Keratinocyte (primary cell): ENCODE measurements at regions not wholly inside any gene's neighbourhood (a gene's known extent, or its start where the extent isn't known, plus 50 kb on each side); places are given as distances from the start of the nearest gene placed in this dataset.

ENCODE experiments used
- DNase-seq: peaks from one replicate; pipeline ENCODE4 v3.0.0-alpha.2; 2011; ENCODE audit warnings: low read depth, missing footprints, low spot score
- FAIRE-seq: peaks from 2 replicates; lab custom pipeline; 2011; peaks lifted over from hg19 to GRCh38; lab: Jason Lieb, UNC
- H2AFZ ChIP-seq: 2 replicates; pipeline ENCODE4 v1.6.0; 2012; ENCODE audit warnings: low read length, control low read depth, inconsistent platforms; ENCODE audit not compliant: control insufficient read depth
- H3K27ac ChIP-seq: 2 replicates; pipeline ENCODE4 v1.5.1; 2011; ENCODE audit warnings: low read length; ENCODE audit not compliant: control insufficient read depth, insufficient read depth
- H3K27me3 ChIP-seq: 3 replicates; pipeline ENCODE4 v1.6.0; 2011; ENCODE audit warnings: low read length; ENCODE audit not compliant: control insufficient read depth, insufficient read depth; ENCODE audit errors: extremely low read depth
- H3K36me3 ChIP-seq, 2 experiments: 2 replicates in 1 of 2; 3 replicates in 1 of 2; pipeline ENCODE4 v1.5.1; 2011; ENCODE audit warnings: low read length in 2 of 2, mild to moderate bottlenecking in 1 of 2; ENCODE audit not compliant: control insufficient read depth in 2 of 2, insufficient read depth in 2 of 2; ENCODE audit errors: extremely low read depth in 1 of 2
- H3K4me1 ChIP-seq: 3 replicates; pipeline ENCODE4 v1.5.1; 2011; ENCODE audit warnings: low read length; ENCODE audit not compliant: control insufficient read depth, insufficient read depth; ENCODE audit errors: extremely low read depth
- H3K4me2 ChIP-seq: 3 replicates; pipeline ENCODE4 v1.6.0; 2011; ENCODE audit warnings: low read depth, low read length; ENCODE audit not compliant: control insufficient read depth, insufficient read depth; ENCODE audit errors: extremely low read depth
- H3K4me3 ChIP-seq, 3 experiments: fragments of 200-600 bp in 1 of 3; sonication (generic) in 1 of 3; 2 replicates in 2 of 3; 3 replicates in 1 of 3; pipeline ENCODE4 v1.5.1; 2011 to 2016; ENCODE audit warnings: low read length in 3 of 3, mild to moderate bottlenecking in 3 of 3, control low read depth in 2 of 3, inconsistent platforms in 1 of 3, low read depth in 1 of 3, mixed read lengths in 1 of 3, mixed run types in 1 of 3, moderate library complexity in 1 of 3; ENCODE audit not compliant: control insufficient read depth in 2 of 3, insufficient read depth in 2 of 3; ENCODE audit errors: extremely low read depth in 1 of 3
- H3K79me2 ChIP-seq: 2 replicates; pipeline ENCODE4 v1.6.0; 2012; ENCODE audit warnings: low read length; ENCODE audit not compliant: control insufficient read depth, insufficient read depth
- H3K9ac ChIP-seq: 3 replicates; pipeline ENCODE4 v1.6.0; 2011; ENCODE audit warnings: low read length; ENCODE audit not compliant: control insufficient read depth, insufficient read depth; ENCODE audit errors: extremely low read depth
- H3K9me1 ChIP-seq: 3 replicates; pipeline ENCODE4 v1.6.0; 2011; ENCODE audit warnings: low read length; ENCODE audit not compliant: control insufficient read depth, insufficient read depth; ENCODE audit errors: extremely low read depth
- H3K9me3 ChIP-seq: 2 replicates; pipeline ENCODE4 v1.5.1; 2012; ENCODE audit warnings: low read depth, low read length; ENCODE audit not compliant: control insufficient read depth
- H4K20me1 ChIP-seq: 3 replicates; pipeline ENCODE4 v1.6.0; 2011; ENCODE audit warnings: low read length; ENCODE audit not compliant: control insufficient read depth, insufficient read depth; ENCODE audit errors: extremely low read depth
- CTCF ChIP-seq, 3 experiments: IDR thresholded peaks in 1 of 3; conservative IDR thresholded peaks in 1 of 3; optimal IDR thresholded peaks in 1 of 3; 2 replicates in 2 of 3; 3 replicates in 1 of 3; pipeline versions ENCODE3 to v1.5.1; 2011; ENCODE audit warnings: low read length in 3 of 3, mild to moderate bottlenecking in 3 of 3, moderate library complexity in 2 of 3, control low read depth in 1 of 3, inconsistent platforms in 1 of 3; ENCODE audit not compliant: insufficient read depth in 2 of 3; ENCODE audit errors: extremely low read depth in 1 of 3
- EZH2 ChIP-seq: IDR thresholded peaks from one replicate; pipeline ENCODE4 v1.6.1; 2012; ENCODE audit warnings: inconsistent platforms, mild to moderate bottlenecking, low read length, moderate library complexity
- dilution Hi-C: fragments of 300-500 bp; cut with MboI; formaldehyde crosslinking; loops from one replicate; pipeline ENCODE4 v1.7.0; 2020; ENCODE audit warnings: low sequenced_read_pairs; ENCODE audit not compliant: extremely low pct_ligation_motif_present

- H3K27ac ChIP-seq: no peak overlapping the region
- no peaks in the 10 kb centered on the region for H3K27me3 ChIP-seq
- H3K79me2 ChIP-seq: no peaks in the 10 kb centered on the region
- no peak overlapping the region for H3K4me3 ChIP-seq
- no peaks in the 10 kb centered on the region for H3K9me1 ChIP-seq
- TF ChIP-seq CTCF (optimal IDR thresholded peaks at IDR 0.05 in 1 of 3, IDR thresholded peaks at IDR 0.05 in 1 of 3, conservative IDR thresholded peaks at IDR 0.05 in 1 of 3; ENCODE audit: extremely low read depth in 1 of 3, insufficient read depth in 2 of 3, low read length in 3 of 3): no peak
- TF ChIP-seq EZH2: no peak
- dilution Hi-C loops: no loop called here
- FAIRE-seq: no peak
- no peaks in the 10 kb centered on the region for H4K20me1 ChIP-seq
- no peak overlapping the region for H3K4me2 ChIP-seq
- no peak for DNase-seq
- no peaks in the 10 kb centered on the region for H3K9me3 ChIP-seq
- H3K36me3 ChIP-seq: peaks cover 0 to 2% of the 10 kb centered on the region in 2 experiments
- H2AFZ ChIP-seq: no peak overlapping the region
- H3K4me1 ChIP-seq: peaks cover 30% of the 10 kb centered on the region
- H3K9ac ChIP-seq: no peak overlapping the region
Observed at GRCh38 chr2:150567771-150568301, 80.4 kb upstream of the RND3 start.

GRCh38 chr2:150566289-150566688, 78.8 kb upstream of the RND3 start:
- TF ChIP-seq EZH2 (no peak), CTCF (optimal IDR thresholded peaks at IDR 0.05 in 1 of 3, IDR thresholded peaks at IDR 0.05 in 1 of 3, conservative IDR thresholded peaks at IDR 0.05 in 1 of 3; ENCODE audit: extremely low read depth in 1 of 3, insufficient read depth in 2 of 3, low read length in 3 of 3) (no peak)
- Histone ChIP-seq H3K36me3 (peaks cover 0 to 2% of the 10 kb centered on the region in 2 experiments), H3K9me3 (no peaks in the 10 kb centered on the region), H2AFZ (no peak overlapping the region), H3K4me2 (no peak overlapping the region), H3K4me1 (peaks cover 15% of the 10 kb centered on the region), H4K20me1 (no peaks in the 10 kb centered on the region), H3K27ac (no peak overlapping the region), H3K79me2 (no peaks in the 10 kb centered on the region), H3K9ac (no peak overlapping the region), H3K27me3 (no peaks in the 10 kb centered on the region), H3K4me3 (no peak overlapping the region), H3K9me1 (no peaks in the 10 kb centered on the region)
- dilution Hi-C loops: no loop called here
- no peak for DNase-seq
- FAIRE-seq: no peak
